CD8-positive, alpha-beta memory T cell (primary cell): ENCODE measurements at regions not wholly inside any gene's neighbourhood (a gene's known extent, or its start where the extent isn't known, plus 50 kb on each side); places are given as distances from the start of the nearest gene placed in this dataset.
A peak's percentile ranks its signal among the peaks of the same experiment; 100 is the strongest.
"Not testable (repeated sequence)": the region's sequence is repeated elsewhere in the genome, so short reads cannot be mapped to it uniquely, and the experiment has no call there.

Source experiments
- CTCF ChIA-PET: fragments of 350-600 bp; sonication (Branson Sonifier 250); formaldehyde crosslinking; loops from one replicate; lab custom pipeline; 2021; ENCODE audit warnings: antibody characterized with exemption; lab: Charles Lee
- POLR2A ChIA-PET: fragments of 350-600 bp; sonication (Branson Sonifier 250); formaldehyde crosslinking; loops from one replicate; lab custom pipeline; 2021; ENCODE audit warnings: antibody characterized with exemption; lab: Charles Lee
- DNase-seq, 5 donors: peaks; one replicate each; pipeline versions ENCODE4 v3.0.0 to v3.0.0-alpha.2; 2020 to 2022; ENCODE audit warnings: mixed read lengths in 1 of 5
- H3K27ac ChIP-seq: one replicate; pipeline ENCODE4 v1.7.0; 2013; ENCODE audit warnings: low read depth, mild to moderate bottlenecking, low read length, moderate library complexity
- H3K27me3 ChIP-seq: 2 replicates; pipeline ENCODE4 v1.7.0; 2013; ENCODE audit warnings: low read length, mild to moderate bottlenecking; ENCODE audit not compliant: insufficient read depth, poor library complexity, severe bottlenecking
- H3K36me3 ChIP-seq: 2 replicates; pipeline ENCODE4 v1.7.0; 2013; ENCODE audit warnings: mild to moderate bottlenecking, low read length, moderate library complexity; ENCODE audit not compliant: insufficient read depth
- H3K4me1 ChIP-seq: 2 replicates; pipeline ENCODE4 v1.7.0; 2013; ENCODE audit warnings: mild to moderate bottlenecking, low read length, moderate library complexity; ENCODE audit not compliant: insufficient read depth
- H3K4me3 ChIP-seq: 2 replicates; pipeline ENCODE4 v1.7.0; 2013; ENCODE audit warnings: mild to moderate bottlenecking, low read length
- H3K9me3 ChIP-seq: 2 replicates; pipeline ENCODE4 v1.7.0; 2013; ENCODE audit warnings: mild to moderate bottlenecking, low read length
- H3K27ac Mint-ChIP-seq, 8 donors: one replicate each; pipeline ENCODE4 v1.8.0; 2020 to 2021; ENCODE audit warnings: mixed read lengths in 8 of 8, mild to moderate bottlenecking in 6 of 8, inconsistent platforms in 3 of 8, moderate library complexity in 3 of 8
- H3K27me3 Mint-ChIP-seq, 2 donors: one replicate each; pipeline ENCODE4 v1.8.0; 2020 to 2021; ENCODE audit warnings: mixed read lengths in 2 of 2, mild to moderate bottlenecking in 1 of 2, moderate library complexity in 1 of 2
- H3K36me3 Mint-ChIP-seq, 3 donors: one replicate each; pipeline ENCODE4 v1.8.0; 2020 to 2021; ENCODE audit warnings: mixed read lengths in 3 of 3, inconsistent platforms in 1 of 3, mild to moderate bottlenecking in 1 of 3
- H3K4me1 Mint-ChIP-seq, 3 donors: one replicate each; pipeline ENCODE4 v1.8.0; 2020 to 2021; ENCODE audit warnings: mixed read lengths in 3 of 3, inconsistent platforms in 1 of 3, mild to moderate bottlenecking in 1 of 3
- H3K4me3 Mint-ChIP-seq, 7 donors: one replicate each; pipeline ENCODE4 v1.8.0; 2020 to 2021; ENCODE audit warnings: mixed read lengths in 7 of 7, mild to moderate bottlenecking in 6 of 7, moderate library complexity in 4 of 7, inconsistent platforms in 2 of 7
- H3K9me3 Mint-ChIP-seq, 5 donors: one replicate each; pipeline ENCODE4 v1.8.0; 2020 to 2022; ENCODE audit warnings: mixed read lengths in 5 of 5, mild to moderate bottlenecking in 3 of 5, moderate library complexity in 2 of 5, inconsistent platforms in 1 of 5

GRCh38 chr18:59038295-59039039 lies 101.2 kb upstream of the SEC11C start:
- H3K4me1 Mint-ChIP-seq, result no peaks in the 10 kb centered on the region
- POLR2A ChIA-PET, result no interaction called here
- H3K9me3 ChIP-seq, result no peaks in the 10 kb centered on the region

GRCh38 chr18:59039040-59039320 lies 100.7 kb upstream of the SEC11C start:
- H3K4me3 ChIP-seq, H3K9me3 Mint-ChIP-seq, H3K27me3 ChIP-seq, H3K36me3 Mint-ChIP-seq, H3K4me3 Mint-ChIP-seq, H3K36me3 ChIP-seq, H3K27ac Mint-ChIP-seq, DNase-seq, H3K4me1 ChIP-seq, POLR2A ChIA-PET, H3K27me3 Mint-ChIP-seq, H3K9me3 ChIP-seq, H3K4me1 Mint-ChIP-seq, H3K27ac ChIP-seq: not testable (repeated sequence)
- CTCF ChIA-PET, result interaction anchor here (1.0 kb wide), 1 partner anchor 31 kb away, joined by 3 read pairs; no protein-coding TSS in a partner anchor

More at GRCh38 chr18:59038295-59039039, 101.2 kb upstream of the SEC11C start:
- Histone ChIP-seq H3K4me1 (no peaks in the 10 kb centered on the region), H3K27ac (no peak overlapping the region), H3K36me3 (no peaks in the 10 kb centered on the region), H3K4me3 (no peak overlapping the region), H3K27me3 (no peaks in the 10 kb centered on the region)
- Mint-ChIP-seq H3K9me3 (peaks cover 0 to 1% (median 0%) of the 10 kb centered on the region in 5 donors), H3K36me3 (no peaks in the 10 kb centered on the region), H3K27ac (no peak overlapping the region), H3K4me3 (no peak overlapping the region), H3K27me3 (peaks cover 0 to 7% of the 10 kb centered on the region in 2 donors)
- no peak for DNase-seq
- CTCF ChIA-PET, result interaction anchor here (1.0 kb wide), 1 partner anchor 31 kb away, joined by 3 read pairs; no protein-coding TSS in a partner anchor

DNA sequence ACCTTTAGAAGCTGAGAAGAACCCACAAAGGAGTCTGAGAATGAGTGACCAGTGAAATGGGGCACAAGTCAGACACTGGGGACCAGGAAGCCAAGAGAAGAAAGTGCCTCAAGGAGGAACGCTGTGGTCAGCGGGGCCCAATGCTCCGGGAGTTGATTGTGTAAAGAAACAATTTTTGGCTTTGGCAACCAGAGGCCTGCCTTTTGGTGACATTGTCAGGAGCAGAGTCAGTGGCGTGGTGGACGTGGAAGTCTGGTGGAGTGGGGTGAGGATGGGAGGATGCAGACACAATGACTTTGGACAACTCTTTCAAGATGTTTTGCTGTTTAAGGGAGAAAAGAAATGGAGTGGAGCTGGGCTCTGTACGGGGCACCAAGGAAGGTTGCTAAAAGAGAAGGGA lies 100.2 kb upstream of the SEC11C start:
- H3K27ac Mint-ChIP-seq, result no peak overlapping the region
- peaks cover 0 to 1% (median 0%) of the 10 kb centered on the region in 5 donors for H3K9me3 Mint-ChIP-seq
- no peak for DNase-seq
- H3K4me3 ChIP-seq, result no peak overlapping the region
- H3K27ac ChIP-seq, result no peak overlapping the region
- H3K36me3 ChIP-seq, result no peaks in the 10 kb centered on the region
- no peaks in the 10 kb centered on the region for H3K4me1 Mint-ChIP-seq
- no peaks in the 10 kb centered on the region for H3K9me3 ChIP-seq
- no peaks in the 10 kb centered on the region for H3K4me1 ChIP-seq
- CTCF ChIA-PET, result interaction anchor here (1.0 kb wide), 1 partner anchor 30 kb away, joined by 3 read pairs; no protein-coding TSS in a partner anchor
- H3K4me3 Mint-ChIP-seq, result no peak overlapping the region
- no peaks in the 10 kb centered on the region for H3K36me3 Mint-ChIP-seq
- POLR2A ChIA-PET, result no interaction called here
- H3K27me3 ChIP-seq, result no peaks in the 10 kb centered on the region
- H3K27me3 Mint-ChIP-seq, result peaks cover 0 to 7% of the 10 kb centered on the region in 2 donors

GRCh38 chr18:59040770-59041148 lies 98.9 kb upstream of the SEC11C start:
- Histone ChIP-seq H3K27me3 (no peaks in the 10 kb centered on the region), H3K4me3 (no peak overlapping the region), H3K36me3 (no peaks in the 10 kb centered on the region), H3K27ac (no peak overlapping the region), H3K4me1 (no peaks in the 10 kb centered on the region), H3K9me3 (no peaks in the 10 kb centered on the region)
- Mint-ChIP-seq H3K27ac (peak overlapping the region in 1 of 8 donors; percentile 15), H3K27me3 (peaks cover 0 to 7% of the 10 kb centered on the region in 2 donors), H3K4me3 (no peak overlapping the region), H3K4me1 (no peaks in the 10 kb centered on the region), H3K9me3 (peaks cover 0 to 1% (median 0%) of the 10 kb centered on the region in 5 donors), H3K36me3 (no peaks in the 10 kb centered on the region)
- ChIA-PET POLR2A (no interaction called here), CTCF (no interaction called here)
- no peak for DNase-seq

GRCh38 chr18:59041296-59041695 lies 98.4 kb upstream of the SEC11C start:
- Mint-ChIP-seq H3K4me3 (no peak overlapping the region), H3K27me3 (peaks cover 2 to 7% of the 10 kb centered on the region in 2 donors), H3K9me3 (peaks cover 0 to 1% (median 0%) of the 10 kb centered on the region in 5 donors), H3K4me1 (no peaks in the 10 kb centered on the region), H3K36me3 (no peaks in the 10 kb centered on the region), H3K27ac (no peak overlapping the region)
- no peaks in the 10 kb centered on the region for H3K9me3 ChIP-seq
- CTCF ChIA-PET, result no interaction called here
- no peak overlapping the region for H3K27ac ChIP-seq
- H3K36me3 ChIP-seq, result no peaks in the 10 kb centered on the region
- H3K4me3 ChIP-seq, result no peak overlapping the region
- no peaks in the 10 kb centered on the region for H3K4me1 ChIP-seq
- H3K27me3 ChIP-seq, result no peaks in the 10 kb centered on the region
- POLR2A ChIA-PET, result no interaction called here
- DNase-seq, result no peak

GRCh38 chr18:59041819-59042815 lies 97.6 kb upstream of the SEC11C start:
- Mint-ChIP-seq H3K36me3 (no peaks in the 10 kb centered on the region), H3K9me3 (peaks cover 0 to 1% (median 0%) of the 10 kb centered on the region in 5 donors), H3K4me3 (no peak overlapping the region), H3K27me3 (peaks cover 4 to 7% of the 10 kb centered on the region in 2 donors), H3K4me1 (no peaks in the 10 kb centered on the region), H3K27ac (no peak overlapping the region)
- Histone ChIP-seq H3K27ac (no peak overlapping the region), H3K36me3 (no peaks in the 10 kb centered on the region), H3K4me3 (no peak overlapping the region), H3K4me1 (no peaks in the 10 kb centered on the region), H3K27me3 (no peaks in the 10 kb centered on the region), H3K9me3 (no peaks in the 10 kb centered on the region)
- no peak for DNase-seq
- CTCF ChIA-PET, result interaction anchor here (1.3 kb wide), 1 partner anchor 17 kb away, joined by 3 read pairs; no protein-coding TSS in a partner anchor
- POLR2A ChIA-PET, result no interaction called here

DNA sequence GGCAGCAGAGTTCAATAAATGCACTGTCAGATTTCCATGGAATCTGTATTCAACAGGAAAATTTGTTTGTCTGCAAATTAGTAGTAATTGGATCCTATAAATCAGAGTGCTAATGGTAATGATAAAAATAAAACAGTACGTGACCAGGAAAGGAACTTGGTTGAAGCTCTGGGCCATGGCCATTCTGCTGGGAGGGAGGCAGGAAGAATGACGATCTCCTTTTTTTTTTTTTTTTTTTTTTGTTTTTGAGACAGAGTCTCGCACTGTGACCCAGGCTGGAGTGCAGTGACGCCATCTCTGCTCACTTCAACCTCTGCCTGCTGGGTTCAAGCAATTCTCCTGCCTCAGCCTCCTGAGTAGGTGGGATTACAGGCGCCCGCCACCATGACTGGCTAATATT lies 94.8 kb upstream of the SEC11C start:
- no peaks in the 10 kb centered on the region for H3K36me3 ChIP-seq
- no peak overlapping the region for H3K27ac ChIP-seq
- H3K9me3 Mint-ChIP-seq, result no peaks in the 10 kb centered on the region
- no peaks in the 10 kb centered on the region for H3K9me3 ChIP-seq
- no peak overlapping the region for H3K4me3 ChIP-seq
- ChIA-PET CTCF (no interaction called here), POLR2A (no interaction called here)
- no peak for DNase-seq
- H3K27me3 ChIP-seq, result no peaks in the 10 kb centered on the region
- no peaks in the 10 kb centered on the region for H3K4me1 ChIP-seq
- no peak overlapping the region for H3K4me3 Mint-ChIP-seq
- no peak overlapping the region for H3K27ac Mint-ChIP-seq
- peaks cover 9 to 10% of the 10 kb centered on the region in 2 donors for H3K27me3 Mint-ChIP-seq
- H3K4me1 Mint-ChIP-seq, result no peaks in the 10 kb centered on the region
- no peaks in the 10 kb centered on the region for H3K36me3 Mint-ChIP-seq
